ENCODE measurements at regions not wholly inside any gene's neighbourhood (a gene's known extent, or its start where the extent isn't known, plus 50 kb on each side); places are given as distances from the start of the nearest gene placed in this dataset.

DNA sequence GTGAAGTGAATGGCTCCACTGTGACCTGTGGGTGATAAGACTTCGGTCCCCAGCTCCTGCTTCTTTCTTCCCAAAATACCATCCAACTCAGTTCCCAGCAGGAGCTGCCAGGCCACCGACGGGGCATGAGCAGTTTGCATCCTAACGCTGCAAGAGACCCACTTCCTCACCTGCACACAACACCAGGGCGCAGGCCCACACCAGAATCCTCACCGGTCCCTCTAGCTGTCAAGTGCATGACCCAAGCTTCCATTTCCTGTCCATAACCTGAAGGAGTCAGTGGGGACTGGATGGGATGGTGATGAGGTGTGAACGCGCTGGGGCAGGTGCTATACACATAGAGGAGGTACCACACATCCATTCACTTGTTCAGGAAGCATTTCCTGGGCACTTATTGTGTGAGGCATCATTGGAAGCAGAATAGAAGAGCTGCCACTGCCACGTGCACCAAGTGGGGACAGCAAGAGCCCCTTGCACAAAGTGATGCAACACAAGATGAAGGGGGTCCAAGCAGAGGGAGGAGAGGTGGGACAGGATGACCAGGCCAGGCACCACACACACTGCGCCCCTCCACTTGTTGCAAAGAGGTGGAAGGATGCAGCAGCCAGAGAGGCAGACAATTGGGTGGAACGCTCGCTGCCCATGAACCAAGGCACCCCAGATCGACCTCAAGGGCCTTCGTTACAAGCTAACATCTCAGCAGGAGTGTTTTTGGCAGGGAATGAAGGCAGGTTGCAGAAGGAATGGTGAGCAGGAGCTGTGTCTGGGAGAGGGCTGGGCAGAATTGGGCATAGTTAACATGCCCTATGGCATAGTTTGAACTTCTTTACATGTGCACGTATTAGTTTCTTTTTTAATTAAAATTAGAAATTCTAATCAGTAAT lies 605.8 kb upstream of the MGMT start:
- TF ChIP-seq, protein P1, sequence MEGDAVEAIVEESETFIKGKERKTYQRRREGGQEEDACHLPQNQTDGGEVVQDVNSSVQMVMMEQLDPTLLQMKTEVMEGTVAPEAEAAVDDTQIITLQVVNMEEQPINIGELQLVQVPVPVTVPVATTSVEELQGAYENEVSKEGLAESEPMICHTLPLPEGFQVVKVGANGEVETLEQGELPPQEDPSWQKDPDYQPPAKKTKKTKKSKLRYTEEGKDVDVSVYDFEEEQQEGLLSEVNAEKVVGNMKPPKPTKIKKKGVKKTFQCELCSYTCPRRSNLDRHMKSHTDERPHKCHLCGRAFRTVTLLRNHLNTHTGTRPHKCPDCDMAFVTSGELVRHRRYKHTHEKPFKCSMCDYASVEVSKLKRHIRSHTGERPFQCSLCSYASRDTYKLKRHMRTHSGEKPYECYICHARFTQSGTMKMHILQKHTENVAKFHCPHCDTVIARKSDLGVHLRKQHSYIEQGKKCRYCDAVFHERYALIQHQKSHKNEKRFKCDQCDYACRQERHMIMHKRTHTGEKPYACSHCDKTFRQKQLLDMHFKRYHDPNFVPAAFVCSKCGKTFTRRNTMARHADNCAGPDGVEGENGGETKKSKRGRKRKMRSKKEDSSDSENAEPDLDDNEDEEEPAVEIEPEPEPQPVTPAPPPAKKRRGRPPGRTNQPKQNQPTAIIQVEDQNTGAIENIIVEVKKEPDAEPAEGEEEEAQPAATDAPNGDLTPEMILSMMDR (IDR thresholded peaks at IDR 0.05): no peak
- no peak for TF ChIP-seq POLR2A (IDR thresholded peaks at IDR 0.05)

Data from ovary (tissue), 3 donors.